GM23248 (cell line): ENCODE measurements at regions not wholly inside any gene's neighbourhood (a gene's known extent, or its start where the extent isn't known, plus 50 kb on each side); places are given as distances from the start of the nearest gene placed in this dataset.

Source experiments
- EZH2 ChIP-seq: fragments of 200-600 bp; sonication (generic); IDR thresholded peaks from 2 replicates; pipeline ENCODE4 v1.6.1; 2018; ENCODE audit warnings: antibody characterized with exemption, mild to moderate bottlenecking; ENCODE audit not compliant: insufficient read depth, poor library complexity, severe bottlenecking
- EZH2phosphoT487 ChIP-seq: fragments of 200-600 bp; sonication (generic); IDR thresholded peaks from 2 replicates; pipeline ENCODE4 v1.6.1; 2018; ENCODE audit warnings: antibody characterized with exemption, moderate library complexity, mild to moderate bottlenecking, low read depth; ENCODE audit not compliant: insufficient read depth

DNA sequence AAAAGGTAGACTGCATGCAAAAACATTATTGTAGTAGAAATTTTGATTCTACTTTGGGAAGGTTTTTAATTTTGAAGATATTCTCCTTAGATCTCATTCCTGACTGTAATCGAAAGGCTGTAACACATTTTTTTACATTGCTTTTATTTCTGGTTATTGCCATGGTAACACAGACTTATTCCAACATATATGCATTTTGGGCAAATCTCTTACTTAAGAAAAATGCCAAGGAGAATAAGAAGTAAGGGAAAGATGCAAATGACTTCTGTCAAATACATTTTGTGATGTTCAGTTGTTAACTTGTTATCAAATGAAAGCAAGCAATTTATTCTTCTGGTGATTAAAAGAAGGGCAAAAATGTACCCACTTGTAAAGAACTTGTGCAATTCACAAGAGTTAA lies 267.5 kb downstream of the AASDHPPT start:
- TF ChIP-seq EZH2 (no peak), EZH2phosphoT487 (no peak)
